ENCODE measurements at regions not wholly inside any gene's neighbourhood (a gene's known extent, or its start where the extent isn't known, plus 50 kb on each side); places are given as distances from the start of the nearest gene placed in this dataset.

GRCh38 chr4:149993030-149993429 lies 85.2 kb upstream of the DCLK2 start:
- TF ChIP-seq MEF2A (IDR thresholded peaks at IDR 0.05; ENCODE audit: insufficient read depth, low read depth, low read length) (no peak), CTCF (IDR thresholded peaks at IDR 0.05 in 2 of 3, conservative IDR thresholded peaks at IDR 0.05 in 1 of 3; ENCODE audit: control insufficient read depth in 2 of 3, extremely low read depth in 1 of 3, insufficient read depth in 1 of 3, low read depth in 3 of 3, low read length in 3 of 3) (no peak), ASH2L (IDR thresholded peaks at IDR 0.05; ENCODE audit: borderline replicate concordance, low read depth) (no peak), MYC (IDR thresholded peaks at IDR 0.05; ENCODE audit: insufficient read depth, insufficient read length, insufficient replicate concordance, low read length, severe bottlenecking) (no peak)

All from GM12878 (cell line).